GM10248 (cell line): ENCODE measurements at regions not wholly inside any gene's neighbourhood (a gene's known extent, or its start where the extent isn't known, plus 50 kb on each side); places are given as distances from the start of the nearest gene placed in this dataset.

Experiments used
- CTCF ChIA-PET: fragments of 300-600 bp; sonication (Branson Sonifier 250); formaldehyde crosslinking; extraction: SDS; loops from one replicate; lab custom pipeline; 2021; ENCODE audit warnings: antibody characterized with exemption; lab: Yijun Ruan, JAX
- POLR2A ChIA-PET: fragments of 350-650 bp; sonication (Branson Sonifier 250); formaldehyde crosslinking; extraction: SDS; loops from one replicate; lab custom pipeline; 2020; ENCODE audit warnings: antibody characterized with exemption; lab: Yijun Ruan, JAX
- DNase-seq: peaks from one replicate; pipeline ENCODE4 v3.0.0; 2012; ENCODE audit errors: extremely low spot score
- TF ChIP-seq, protein P1 (sequence below): IDR thresholded peaks from 2 replicates; pipeline ENCODE4 v1.5.1; 2012; ENCODE audit warnings: mild to moderate bottlenecking, low read depth; ENCODE audit errors: extremely low read depth, missing control alignments, control extremely low read depth

GRCh38 chr7:24191362-24191761 lies 92.6 kb upstream of the NPY start:
- DNase-seq: no peak
- POLR2A ChIA-PET: no interaction called here
- TF ChIP-seq, protein P1, sequence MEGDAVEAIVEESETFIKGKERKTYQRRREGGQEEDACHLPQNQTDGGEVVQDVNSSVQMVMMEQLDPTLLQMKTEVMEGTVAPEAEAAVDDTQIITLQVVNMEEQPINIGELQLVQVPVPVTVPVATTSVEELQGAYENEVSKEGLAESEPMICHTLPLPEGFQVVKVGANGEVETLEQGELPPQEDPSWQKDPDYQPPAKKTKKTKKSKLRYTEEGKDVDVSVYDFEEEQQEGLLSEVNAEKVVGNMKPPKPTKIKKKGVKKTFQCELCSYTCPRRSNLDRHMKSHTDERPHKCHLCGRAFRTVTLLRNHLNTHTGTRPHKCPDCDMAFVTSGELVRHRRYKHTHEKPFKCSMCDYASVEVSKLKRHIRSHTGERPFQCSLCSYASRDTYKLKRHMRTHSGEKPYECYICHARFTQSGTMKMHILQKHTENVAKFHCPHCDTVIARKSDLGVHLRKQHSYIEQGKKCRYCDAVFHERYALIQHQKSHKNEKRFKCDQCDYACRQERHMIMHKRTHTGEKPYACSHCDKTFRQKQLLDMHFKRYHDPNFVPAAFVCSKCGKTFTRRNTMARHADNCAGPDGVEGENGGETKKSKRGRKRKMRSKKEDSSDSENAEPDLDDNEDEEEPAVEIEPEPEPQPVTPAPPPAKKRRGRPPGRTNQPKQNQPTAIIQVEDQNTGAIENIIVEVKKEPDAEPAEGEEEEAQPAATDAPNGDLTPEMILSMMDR: no peak
- CTCF ChIA-PET: interaction anchor here (0.9 to 3.0 kb wide), 4 partner anchors 10 to 37 kb away, joined by 3 to 8 read pairs (median 3); no protein-coding TSS in a partner anchor

GRCh38 chr7:24192053-24192452 lies 91.9 kb upstream of the NPY start:
- CTCF ChIA-PET: interaction anchor here (1.2 to 3.0 kb wide), 2 partner anchors 17 to 35 kb away, joined by 3 to 8 read pairs; no protein-coding TSS in a partner anchor
- DNase-seq: no peak
- POLR2A ChIA-PET: no interaction called here
- TF ChIP-seq, protein P1: no peak

- TF ChIP-seq, protein P1: no peak
- no peak for DNase-seq
- ChIA-PET CTCF (interaction anchor here (1.2 to 3.0 kb wide), 2 partner anchors 17 to 34 kb away, joined by 3 to 8 read pairs; no protein-coding TSS in a partner anchor), POLR2A (no interaction called here)
These were observed 91.3 kb upstream of the NPY start for GRCh38 chr7:24192691-24193090.

DNA sequence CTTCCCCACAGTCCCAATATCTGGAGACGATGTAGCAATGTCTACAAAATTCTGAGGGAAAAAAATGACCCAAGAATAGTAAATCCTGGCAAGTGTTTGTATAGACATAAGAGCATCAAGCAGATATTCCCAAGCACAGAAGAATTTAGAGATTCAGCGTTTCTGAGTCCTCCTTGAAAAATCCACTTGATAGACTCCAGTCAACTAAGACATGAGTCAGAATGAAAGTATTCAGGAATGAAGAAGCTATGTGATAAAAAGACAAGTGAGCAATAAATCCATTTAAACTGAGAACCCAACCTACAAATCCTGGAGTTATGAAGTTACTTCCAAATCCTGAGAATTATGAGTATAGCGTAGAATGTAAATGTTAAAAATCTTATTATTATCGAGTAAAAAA lies 86.1 kb upstream of the NPY start:
- no peak for DNase-seq
- TF ChIP-seq, protein P1: no peak
- ChIA-PET CTCF (interaction anchor here (1.0 kb wide), 1 partner anchor 27 kb away, joined by 3 read pairs; no protein-coding TSS in a partner anchor), POLR2A (no interaction called here)

GRCh38 chr7:24199978-24200377 lies 84.0 kb upstream of the NPY start:
- no peak for DNase-seq
- ChIA-PET POLR2A (no interaction called here), CTCF (interaction anchor here (1.6 to 1.8 kb wide), 2 partner anchors 10 to 24 kb away, joined by 3 to 4 read pairs; no protein-coding TSS in a partner anchor)
- TF ChIP-seq, protein P1: no peak

DNA sequence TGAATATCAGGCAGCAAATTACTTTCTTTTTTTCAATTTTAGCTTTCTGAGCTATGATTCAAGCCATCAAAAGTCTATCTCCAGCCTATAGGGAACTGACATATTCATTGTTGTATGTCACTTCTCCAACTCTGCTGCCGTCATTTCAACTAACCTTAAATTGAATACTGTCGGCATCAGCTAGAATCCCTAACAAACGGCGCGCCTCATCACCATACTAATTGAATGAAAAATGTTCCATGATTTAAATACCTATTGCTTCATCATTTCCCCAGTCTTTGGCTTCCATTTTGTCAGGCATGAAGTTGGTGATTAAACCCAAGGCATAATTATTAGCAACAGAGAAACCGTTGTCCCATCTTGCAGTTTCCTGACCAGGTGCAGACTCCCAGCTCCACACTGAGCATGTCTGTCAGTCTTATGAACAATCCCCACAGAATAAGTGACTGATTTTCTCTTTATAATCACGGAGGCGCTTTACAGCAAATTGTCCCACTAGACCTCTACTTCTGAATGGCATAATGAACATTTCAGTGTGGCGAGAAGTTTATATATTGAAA lies 83.5 kb upstream of the NPY start:
- ChIA-PET POLR2A (no interaction called here), CTCF (interaction anchor here (1.3 to 1.8 kb wide), 3 partner anchors 9 to 24 kb away, joined by 3 to 4 read pairs (median 3); no protein-coding TSS in a partner anchor)
- DNase-seq: no peak
- TF ChIP-seq, protein P1: no peak
